Kidney epithelial cell (primary cell): ENCODE measurements at regions not wholly inside any gene's neighbourhood (a gene's known extent, or its start where the extent isn't known, plus 50 kb on each side); places are given as distances from the start of the nearest gene placed in this dataset.

Experiments
- DNase-seq: peaks from one replicate; pipeline ENCODE4 v3.0.0-alpha.2; 2010; ENCODE audit warnings: low read depth
- H3K27me3 ChIP-seq: 2 replicates; pipeline ENCODE4 v1.6.0; 2011; ENCODE audit warnings: low read length; ENCODE audit not compliant: control insufficient read depth, insufficient read depth
- H3K36me3 ChIP-seq: 2 replicates; pipeline ENCODE4 v1.5.1; 2011; ENCODE audit warnings: low read length; ENCODE audit not compliant: control insufficient read depth, insufficient read depth
- H3K4me3 ChIP-seq: 2 replicates; pipeline ENCODE4 v1.5.1; 2011; ENCODE audit warnings: low read depth, mild to moderate bottlenecking, control low read depth, low read length
- TF ChIP-seq, protein P1 (sequence below): IDR thresholded peaks from 2 replicates; pipeline ENCODE4 v1.5.1; 2011; ENCODE audit warnings: mild to moderate bottlenecking, moderate library complexity, low read length, control low read depth, inconsistent platforms; ENCODE audit not compliant: insufficient read depth, poor library complexity, severe bottlenecking

DNA sequence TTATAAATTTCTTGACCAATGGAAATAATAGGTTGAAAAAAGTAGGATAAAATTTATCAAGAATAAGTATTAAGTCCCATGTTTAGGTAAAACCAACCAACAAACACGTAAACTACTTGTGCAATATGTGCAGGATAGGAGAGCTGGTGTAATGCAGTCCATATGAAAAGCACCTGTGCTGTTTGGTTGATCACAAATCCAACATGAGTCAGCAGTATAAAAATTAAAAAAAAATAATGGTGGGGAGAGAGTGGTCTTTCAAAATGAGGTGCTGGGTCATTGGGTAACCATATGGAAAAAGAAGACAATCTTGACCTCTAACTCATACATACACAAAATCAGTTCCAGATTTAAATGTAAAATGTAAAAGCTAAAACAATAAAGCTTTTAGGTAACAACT lies 181.8 kb downstream of the HS3ST3B1 start:
- H3K4me3 ChIP-seq: no peak overlapping the region
- no peak for DNase-seq
- H3K27me3 ChIP-seq: no peaks in the 10 kb centered on the region
- TF ChIP-seq, protein P1, sequence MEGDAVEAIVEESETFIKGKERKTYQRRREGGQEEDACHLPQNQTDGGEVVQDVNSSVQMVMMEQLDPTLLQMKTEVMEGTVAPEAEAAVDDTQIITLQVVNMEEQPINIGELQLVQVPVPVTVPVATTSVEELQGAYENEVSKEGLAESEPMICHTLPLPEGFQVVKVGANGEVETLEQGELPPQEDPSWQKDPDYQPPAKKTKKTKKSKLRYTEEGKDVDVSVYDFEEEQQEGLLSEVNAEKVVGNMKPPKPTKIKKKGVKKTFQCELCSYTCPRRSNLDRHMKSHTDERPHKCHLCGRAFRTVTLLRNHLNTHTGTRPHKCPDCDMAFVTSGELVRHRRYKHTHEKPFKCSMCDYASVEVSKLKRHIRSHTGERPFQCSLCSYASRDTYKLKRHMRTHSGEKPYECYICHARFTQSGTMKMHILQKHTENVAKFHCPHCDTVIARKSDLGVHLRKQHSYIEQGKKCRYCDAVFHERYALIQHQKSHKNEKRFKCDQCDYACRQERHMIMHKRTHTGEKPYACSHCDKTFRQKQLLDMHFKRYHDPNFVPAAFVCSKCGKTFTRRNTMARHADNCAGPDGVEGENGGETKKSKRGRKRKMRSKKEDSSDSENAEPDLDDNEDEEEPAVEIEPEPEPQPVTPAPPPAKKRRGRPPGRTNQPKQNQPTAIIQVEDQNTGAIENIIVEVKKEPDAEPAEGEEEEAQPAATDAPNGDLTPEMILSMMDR: no peak
- H3K36me3 ChIP-seq: no peaks in the 10 kb centered on the region

DNA sequence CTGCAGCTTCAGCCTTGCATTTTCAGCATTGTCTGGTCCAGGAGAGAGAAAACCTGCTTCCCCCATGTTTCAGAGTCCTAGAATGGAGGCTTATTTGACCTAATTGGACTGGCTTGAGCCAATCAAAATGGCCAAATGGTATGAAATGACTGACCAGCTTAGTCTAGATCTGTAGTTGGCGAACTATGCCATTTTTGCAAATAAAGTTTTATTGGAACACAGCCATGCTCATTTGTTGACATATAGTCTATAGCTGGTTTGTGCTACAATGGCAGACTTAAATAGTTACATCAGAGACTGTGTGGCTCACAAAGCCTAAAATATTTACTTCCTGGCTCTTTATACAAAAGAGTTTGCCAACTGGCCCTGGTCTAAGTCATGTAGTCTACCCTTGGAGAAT lies 180.8 kb downstream of the HS3ST3B1 start:
- H3K36me3 ChIP-seq: no peaks in the 10 kb centered on the region
- TF ChIP-seq, protein P1: no peak
- H3K27me3 ChIP-seq: no peaks in the 10 kb centered on the region
- no peak overlapping the region for H3K4me3 ChIP-seq
- DNase-seq: no peak

DNA sequence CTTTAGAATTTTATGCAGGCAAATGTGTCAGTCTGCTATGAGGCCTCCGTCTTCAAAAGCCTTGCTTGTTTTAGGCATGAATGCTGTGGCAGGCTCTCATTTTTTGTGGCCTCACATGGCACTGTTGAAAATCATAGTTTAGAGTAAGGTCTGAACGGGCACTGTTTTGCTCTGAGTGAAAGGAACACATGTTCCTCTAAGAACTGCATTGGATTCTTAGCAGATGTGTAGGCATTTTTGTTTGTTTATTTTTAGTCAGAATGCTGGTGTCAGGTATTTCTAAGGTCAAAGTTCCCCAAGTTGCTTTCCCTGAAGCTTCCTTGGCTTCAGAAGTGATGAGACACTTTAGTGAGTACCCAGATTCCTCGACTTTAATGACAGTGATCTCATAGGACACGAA lies 173.7 kb downstream of the HS3ST3B1 start:
- H3K4me3 ChIP-seq: no peak overlapping the region
- H3K36me3 ChIP-seq: no peaks in the 10 kb centered on the region
- TF ChIP-seq, protein P1: no peak
- no peaks in the 10 kb centered on the region for H3K27me3 ChIP-seq
- no peak for DNase-seq

DNA sequence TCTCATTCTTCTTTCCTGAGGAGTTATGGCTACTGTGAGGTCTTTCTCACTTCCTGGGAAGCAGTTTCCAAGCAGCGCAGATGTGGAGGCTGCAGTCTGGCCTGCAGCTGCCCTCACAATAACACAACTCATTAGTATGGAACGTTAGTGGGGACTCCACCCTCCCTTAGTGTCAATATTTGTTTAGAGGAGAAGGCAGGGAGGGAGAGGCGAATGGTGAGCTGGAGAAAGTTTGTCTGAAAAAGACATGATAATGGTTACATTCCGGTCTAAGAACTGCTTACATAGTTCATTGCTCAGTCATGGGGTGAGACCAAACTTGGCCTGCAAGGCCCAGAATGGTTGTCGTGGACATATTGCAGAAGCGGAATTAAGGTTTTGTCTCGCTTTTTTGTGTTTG lies 170.2 kb downstream of the HS3ST3B1 start:
- DNase-seq: no peak
- no peak overlapping the region for H3K4me3 ChIP-seq
- H3K36me3 ChIP-seq: no peaks in the 10 kb centered on the region
- H3K27me3 ChIP-seq: no peaks in the 10 kb centered on the region
- TF ChIP-seq, protein P1: no peak

DNA sequence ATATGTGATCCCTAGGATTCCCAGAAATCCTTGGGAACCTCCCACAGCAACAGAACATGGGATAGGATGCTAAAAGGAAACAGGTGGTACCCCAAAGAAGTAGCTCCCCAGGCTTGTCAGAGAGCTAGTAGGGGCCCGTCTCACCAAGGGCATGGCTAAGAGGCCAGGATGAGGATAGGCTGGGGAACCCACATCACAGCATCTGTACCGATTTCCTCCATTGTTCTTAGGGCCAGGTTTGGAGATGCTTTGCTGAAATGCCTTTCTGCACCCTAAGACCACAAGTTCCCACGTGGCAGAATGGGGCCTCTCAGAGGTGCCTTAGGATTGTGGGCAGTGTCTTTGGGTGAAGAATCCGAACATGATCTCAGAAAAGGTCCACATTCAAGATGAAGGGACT lies 169.5 kb downstream of the HS3ST3B1 start:
- no peaks in the 10 kb centered on the region for H3K36me3 ChIP-seq
- TF ChIP-seq, protein P1: no peak
- no peak for DNase-seq
- no peaks in the 10 kb centered on the region for H3K27me3 ChIP-seq
- H3K4me3 ChIP-seq: no peak overlapping the region

DNA sequence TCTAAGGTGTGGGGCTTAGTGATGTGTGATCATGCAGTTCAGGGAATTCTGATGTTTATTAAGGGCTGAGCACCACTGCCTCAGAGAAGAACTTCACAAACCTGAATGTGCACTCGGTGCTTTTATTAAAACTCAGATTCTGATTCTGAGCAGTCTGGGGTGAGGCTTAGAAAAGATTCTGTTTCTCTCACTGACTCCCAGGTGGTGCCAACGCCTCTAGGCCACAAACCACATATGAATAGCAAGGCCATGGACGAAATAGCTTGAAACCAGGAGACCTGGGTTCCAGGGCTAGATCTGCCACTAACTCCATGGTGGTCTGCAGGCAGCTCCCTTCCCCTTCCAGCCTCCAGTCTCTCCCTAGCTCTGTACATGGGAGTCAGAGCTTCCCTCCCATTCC lies 169.1 kb downstream of the HS3ST3B1 start:
- DNase-seq: no peak
- Histone ChIP-seq H3K4me3 (no peak overlapping the region), H3K27me3 (no peaks in the 10 kb centered on the region), H3K36me3 (no peaks in the 10 kb centered on the region)
- TF ChIP-seq, protein P1: no peak
